CD4-positive, alpha-beta T cell treated with Interleukin-12 subunit alpha and Interleukin-12 subunit beta, for 1 hour (primary cell): ENCODE measurements at regions not wholly inside any gene's neighbourhood (a gene's known extent, or its start where the extent isn't known, plus 50 kb on each side); places are given as distances from the start of the nearest gene placed in this dataset.
A peak's percentile ranks its signal among the peaks of the same experiment; 100 is the strongest.

Source experiments
- DNase-seq: peaks from one replicate; pipeline ENCODE4 v3.0.0-alpha.2; 2020

GRCh38 chr11:116233561-116233960, 539.2 kb downstream of the BUD13 start:
- DNase-seq: no peak

- no peak for DNase-seq
Observed at GRCh38 chr11:116232364-116232828, 540.4 kb downstream of the BUD13 start.

- DNase-seq: no peak
Observed at GRCh38 chr11:116231543-116231942, 541.2 kb downstream of the BUD13 start.

- no peak for DNase-seq
Observed at GRCh38 chr11:116230438-116230837, 542.3 kb downstream of the BUD13 start.

DNA sequence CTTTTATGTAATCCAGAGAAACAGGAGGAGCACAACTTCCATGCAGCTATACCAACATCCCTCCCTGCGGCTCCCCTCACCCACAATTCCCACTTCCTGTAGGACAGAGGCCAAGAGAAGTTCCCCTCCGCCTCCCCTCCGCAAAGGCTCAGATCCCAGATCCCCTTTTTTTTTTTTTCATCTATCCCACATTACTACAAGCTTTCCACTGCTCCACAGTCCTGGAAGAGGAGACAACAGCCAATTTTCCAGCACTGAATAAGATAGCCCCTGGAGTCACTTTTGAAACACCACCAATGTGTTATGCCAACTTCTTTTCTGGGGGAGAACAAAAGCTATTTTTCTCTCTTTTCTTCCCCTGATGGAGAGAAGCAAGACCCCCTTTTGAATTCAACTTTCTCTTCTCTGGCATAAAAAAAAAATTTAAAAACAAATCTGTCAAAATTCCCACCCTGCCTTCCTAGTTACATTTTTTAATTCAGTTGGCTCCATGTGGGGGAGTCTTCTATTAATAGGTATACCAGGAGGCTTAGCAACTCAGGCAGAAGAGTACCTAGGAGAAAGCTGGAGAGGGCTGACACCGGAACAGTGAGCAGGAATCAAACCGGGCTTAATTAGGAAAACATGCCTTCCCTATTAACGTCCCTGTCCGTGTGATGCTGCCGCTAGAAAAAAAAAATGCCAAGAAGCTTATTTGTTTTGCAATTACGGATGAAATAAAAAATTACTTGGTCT, 543.4 kb downstream of the BUD13 start:
- DNase-seq: no peak

DNA sequence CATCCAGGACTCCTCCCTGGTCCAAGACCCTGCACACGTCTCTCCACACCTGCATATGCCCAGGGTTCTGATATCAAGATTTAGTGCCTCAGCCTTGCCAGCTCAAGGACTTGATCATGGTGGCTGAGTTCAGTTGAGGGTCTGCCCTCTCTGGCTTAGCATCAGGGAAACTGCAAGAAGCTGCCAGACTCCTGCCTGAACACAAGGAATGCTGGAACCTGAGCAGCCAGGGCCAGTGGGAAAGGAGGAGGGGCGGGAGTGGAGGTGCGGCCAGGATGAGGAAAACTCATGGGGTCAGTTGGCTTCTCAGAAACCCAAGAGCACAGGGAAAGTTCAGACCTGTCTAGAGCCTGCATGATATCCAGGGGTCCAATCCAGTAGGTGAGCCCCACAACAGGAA, 546.1 kb downstream of the BUD13 start:
- DNase-seq: no peak

- no peak for DNase-seq
Observed at GRCh38 chr11:116225784-116226585, 546.8 kb downstream of the BUD13 start.

GRCh38 chr11:116225236-116225635, 547.6 kb downstream of the BUD13 start:
- no peak for DNase-seq

GRCh38 chr11:116224889-116225200, 547.9 kb downstream of the BUD13 start:
- DNase-seq: no peak

GRCh38 chr11:116224154-116224888, 548.5 kb downstream of the BUD13 start:
- DNase-seq: peak; percentile 33

GRCh38 chr11:116221351-116221750, 551.4 kb downstream of the BUD13 start:
- DNase-seq: no peak

- DNase-seq: no peak
Observed at GRCh38 chr11:116219171-116219635, 553.6 kb downstream of the BUD13 start.

- DNase-seq: no peak
Observed at GRCh38 chr11:116217441-116217840, 555.3 kb downstream of the BUD13 start.

- no peak for DNase-seq
Observed at GRCh38 chr11:116217006-116217405, 555.8 kb downstream of the BUD13 start.

GRCh38 chr11:116215471-116216113, 557.2 kb downstream of the BUD13 start:
- DNase-seq: no peak

- DNase-seq: no peak
Observed at GRCh38 chr11:116211147-116211546, 561.6 kb downstream of the BUD13 start.

DNA sequence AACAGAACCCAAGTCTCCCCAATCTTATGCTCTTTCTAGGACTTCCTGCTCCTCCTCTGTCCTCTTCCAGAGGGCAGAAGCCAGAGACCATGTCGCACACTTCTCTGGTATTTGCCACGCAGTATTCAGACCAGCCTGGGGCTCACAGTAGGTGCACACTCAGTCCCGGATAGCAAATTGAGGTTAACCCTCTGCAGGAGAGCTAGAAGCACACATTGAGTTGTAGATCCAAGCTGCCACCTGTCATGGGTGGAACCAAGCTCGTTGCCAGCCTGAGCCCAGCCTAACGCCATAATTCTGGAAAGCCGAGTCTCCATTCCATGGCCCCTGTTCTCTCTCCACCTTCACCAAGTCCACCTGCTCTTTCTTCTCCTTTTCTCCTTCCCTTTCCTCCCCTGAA, 562.1 kb downstream of the BUD13 start:
- DNase-seq: no peak

DNA sequence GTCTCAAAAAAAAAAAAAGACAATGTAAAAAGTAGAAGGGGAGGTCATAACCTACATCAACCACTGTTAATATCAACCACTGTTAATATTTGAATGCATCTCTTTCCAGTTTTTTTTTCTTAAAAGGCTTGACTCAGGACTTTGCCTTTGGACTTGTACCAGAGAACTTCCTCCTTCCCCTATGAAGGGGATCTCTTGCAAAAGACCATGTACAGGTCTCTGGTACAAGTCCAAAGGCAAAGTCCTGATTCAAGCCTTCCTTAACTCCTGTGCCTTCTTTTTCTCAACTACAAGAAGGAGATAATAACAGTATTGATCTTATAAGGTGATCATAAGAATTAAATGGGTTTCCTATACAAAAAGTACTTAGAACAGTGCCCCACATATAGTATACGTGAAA, 563.5 kb downstream of the BUD13 start:
- DNase-seq: no peak

DNA sequence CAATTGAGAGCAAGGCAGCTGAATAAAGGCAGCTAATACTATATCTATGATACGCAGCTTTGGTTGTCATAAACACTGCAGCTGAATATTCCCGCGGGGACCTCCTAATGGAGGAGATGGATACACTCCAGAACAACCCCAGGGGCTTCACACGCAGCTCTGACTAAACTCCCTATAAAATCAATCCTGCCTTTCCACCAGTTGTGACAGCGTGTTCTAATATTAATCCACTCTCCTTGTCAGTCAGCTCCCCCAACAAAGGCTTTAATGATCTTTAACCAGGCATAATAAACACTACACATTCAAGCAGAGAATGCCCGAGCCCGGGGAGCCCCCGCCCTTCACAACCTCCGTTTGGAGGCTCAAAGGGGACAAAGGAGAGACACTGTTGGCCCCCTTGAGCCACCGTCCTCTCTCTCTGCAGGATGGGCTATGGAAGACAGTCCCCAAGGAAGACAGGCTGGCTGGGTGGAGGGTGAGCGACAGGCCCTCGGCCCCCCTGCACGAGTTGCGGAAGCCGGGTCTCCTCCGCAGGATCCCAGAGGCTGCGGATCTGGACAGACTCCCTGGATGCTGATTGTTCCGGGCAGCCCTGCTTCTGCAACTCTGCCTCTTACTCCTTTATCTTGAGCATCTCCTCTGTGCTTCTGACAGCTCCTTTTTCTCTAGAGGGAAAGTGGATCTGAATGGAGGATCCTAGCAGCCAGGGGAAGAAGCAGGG, 565.2 kb downstream of the BUD13 start:
- no peak for DNase-seq

GRCh38 chr11:116207019-116207418, 565.8 kb downstream of the BUD13 start:
- DNase-seq: no peak

GRCh38 chr11:116202922-116203321, 569.9 kb downstream of the BUD13 start:
- DNase-seq: no peak

- no peak for DNase-seq
Observed at GRCh38 chr11:116200564-116200963, 572.2 kb downstream of the BUD13 start.
